ENCODE measurements at regions not wholly inside any gene's neighbourhood (a gene's known extent, or its start where the extent isn't known, plus 50 kb on each side); places are given as distances from the start of the nearest gene placed in this dataset.

GRCh38 chr20:12649234-12649633, 359.5 kb upstream of the SPTLC3 start:
- TF ChIP-seq CTCF (IDR thresholded peaks at IDR 0.05; ENCODE audit: insufficient read depth, low read length, poor library complexity, severe bottlenecking) (no peak), EZH2phosphoT487 (conservative IDR thresholded peaks at IDR 0.05; ENCODE audit: low read length) (no peak)
